HG02571 (cell line): ENCODE measurements at regions not wholly inside any gene's neighbourhood (a gene's known extent, or its start where the extent isn't known, plus 50 kb on each side); places are given as distances from the start of the nearest gene placed in this dataset.

ENCODE experiments used
- ATAC-seq: cut with Tn5 transposase; IDR thresholded peaks from one replicate; pipeline ENCODE4 v1.9.1; 2021; ENCODE audit warnings: mild to moderate bottlenecking, moderate library complexity; ENCODE audit not compliant: unreplicated experiment

GRCh38 chr12:124459852-124460645, 107.4 kb downstream of the NCOR2 start:
- no peak for ATAC-seq

DNA sequence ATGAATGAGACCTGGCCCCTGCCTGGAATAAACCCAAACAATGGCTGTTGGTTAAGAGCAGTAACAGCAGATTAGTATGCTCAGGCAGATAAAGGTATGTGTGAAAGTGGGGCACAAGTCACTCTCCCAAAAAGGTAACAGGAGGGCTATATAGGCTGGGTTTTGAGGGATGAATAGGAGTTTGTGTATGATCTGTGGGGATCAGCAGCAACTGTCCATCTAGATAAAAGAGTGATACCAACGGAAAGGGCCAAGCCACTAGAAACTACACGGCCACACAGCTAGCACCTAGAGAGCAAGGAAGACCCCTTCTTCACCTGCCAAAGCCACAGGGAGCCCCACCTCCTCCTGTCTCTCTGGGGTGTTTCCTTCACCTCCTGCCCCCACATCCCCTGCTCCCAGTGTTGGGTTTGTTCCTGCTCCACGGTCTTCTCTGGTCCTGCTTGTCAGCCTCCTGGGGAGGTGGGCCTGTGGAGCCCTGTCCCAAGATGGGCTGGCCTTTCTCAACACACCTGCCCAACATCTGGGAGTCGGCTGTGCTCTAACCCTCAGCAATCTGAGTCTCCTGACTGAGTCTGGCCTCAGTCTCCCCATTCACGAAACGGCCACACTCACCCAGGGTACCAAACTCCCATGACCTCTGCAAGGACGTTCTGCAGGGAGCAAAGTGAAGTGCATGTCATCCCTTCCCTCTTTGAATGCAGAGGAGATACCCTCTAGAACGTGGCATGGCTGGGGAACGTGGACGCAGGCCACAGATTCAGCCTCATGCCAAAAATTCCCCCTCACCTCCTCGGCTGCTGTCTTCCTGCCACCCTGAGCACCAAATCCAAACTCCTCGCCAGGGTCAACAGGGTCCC, 108.2 kb downstream of the NCOR2 start:
- ATAC-seq, result no peak

GRCh38 chr12:124458220-124458991, 109.0 kb downstream of the NCOR2 start:
- ATAC-seq, result no peak

DNA sequence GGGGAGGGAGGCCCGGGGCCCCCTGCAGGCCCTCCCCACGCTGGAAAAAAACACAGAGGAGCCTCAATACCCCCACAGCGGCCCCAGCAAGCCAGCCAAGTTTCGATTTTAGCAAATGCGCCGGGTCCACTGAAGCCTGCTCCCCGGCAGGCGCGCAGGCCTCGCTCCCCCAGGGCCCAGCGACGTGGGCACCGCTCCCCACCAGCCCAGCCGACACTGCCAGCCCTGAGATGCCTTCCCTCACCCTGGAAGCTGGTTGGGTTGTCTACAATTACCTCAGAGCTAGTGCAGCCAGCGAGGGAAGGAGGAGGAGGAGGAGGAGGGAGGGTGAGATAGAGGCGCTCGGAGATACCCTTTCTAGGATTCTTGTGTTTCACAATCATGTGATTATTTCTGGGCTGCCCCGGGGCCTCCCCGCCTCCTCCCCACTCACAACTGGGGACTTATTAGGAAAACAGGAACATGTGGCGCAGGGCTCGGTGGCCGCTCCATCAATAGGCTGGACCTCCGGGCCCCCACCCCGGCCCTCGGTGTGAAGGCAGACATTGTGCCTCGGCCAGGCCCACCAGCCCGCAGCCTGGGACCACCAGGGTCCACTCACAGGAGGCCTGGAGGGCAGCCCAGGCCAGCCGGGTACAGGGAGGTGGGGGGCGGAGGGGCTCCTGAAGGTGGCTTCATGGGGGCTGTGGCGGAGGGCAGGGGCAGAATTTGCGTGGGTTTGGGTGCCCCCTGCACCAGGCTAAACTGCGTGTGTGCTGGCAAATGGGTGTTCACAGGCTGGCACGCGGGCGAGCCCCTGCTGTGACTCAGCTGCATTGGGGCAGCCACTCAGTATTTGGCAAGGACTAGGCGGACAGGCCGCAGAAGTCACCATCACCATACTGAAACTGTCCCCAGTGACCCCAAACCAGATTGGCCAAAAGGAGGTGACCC, 109.9 kb downstream of the NCOR2 start:
- peak; percentile 27 for ATAC-seq

DNA sequence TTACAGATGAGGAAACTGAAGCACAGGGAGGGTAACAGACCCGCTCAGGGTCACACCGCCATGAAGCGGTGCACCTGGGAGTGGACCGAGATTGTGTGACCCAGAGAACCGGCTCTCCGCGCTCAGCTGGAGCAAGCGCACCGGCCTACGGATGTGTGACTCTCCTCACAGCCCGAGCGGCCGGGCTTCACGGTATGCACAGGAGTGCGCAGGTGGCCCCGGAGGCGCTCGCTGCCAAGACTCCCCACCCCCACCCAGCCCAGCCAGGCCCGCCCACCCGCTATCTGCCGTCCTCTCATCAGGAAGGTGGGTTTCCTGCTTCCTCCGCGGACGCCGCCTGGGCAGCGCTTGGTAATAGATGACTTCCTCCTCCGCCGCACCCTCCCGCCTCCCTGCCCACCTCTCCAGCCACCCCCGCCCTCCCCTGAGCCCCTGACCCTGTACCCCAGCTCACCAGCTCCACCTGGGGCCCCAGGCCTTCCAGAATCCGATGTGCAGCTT, 110.7 kb downstream of the NCOR2 start:
- ATAC-seq, result no peak

DNA sequence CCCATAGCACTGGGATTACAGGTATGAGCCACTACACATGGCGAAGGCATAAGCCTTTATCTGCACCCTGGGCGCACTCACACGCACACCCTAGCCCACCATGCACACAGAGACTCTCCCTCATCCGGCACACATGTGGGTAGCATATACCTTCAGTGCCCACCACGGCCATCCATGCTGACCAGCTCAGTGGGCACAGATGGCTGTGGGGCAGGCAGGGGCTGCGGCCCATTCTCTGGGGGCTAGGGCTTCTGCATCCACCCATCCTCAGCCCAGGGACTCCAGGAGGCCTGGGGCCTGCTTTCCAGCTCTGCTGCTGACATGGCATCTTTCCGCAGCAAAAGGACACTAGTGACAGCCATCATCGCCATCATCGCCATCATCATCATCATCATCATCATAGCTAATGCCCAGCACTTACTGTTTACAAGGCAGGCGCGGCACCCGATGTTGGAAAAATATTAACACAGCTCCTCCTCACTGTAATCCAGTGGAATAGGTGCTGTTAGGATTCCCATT, 111.2 kb downstream of the NCOR2 start:
- ATAC-seq, result no peak

GRCh38 chr12:124455336-124455735, 112.1 kb downstream of the NCOR2 start:
- ATAC-seq, result no peak

- no peak for ATAC-seq
Observed at GRCh38 chr12:124454735-124455134, 112.7 kb downstream of the NCOR2 start.

- no peak for ATAC-seq
Observed at GRCh38 chr12:124454352-124454725, 113.1 kb downstream of the NCOR2 start.

DNA sequence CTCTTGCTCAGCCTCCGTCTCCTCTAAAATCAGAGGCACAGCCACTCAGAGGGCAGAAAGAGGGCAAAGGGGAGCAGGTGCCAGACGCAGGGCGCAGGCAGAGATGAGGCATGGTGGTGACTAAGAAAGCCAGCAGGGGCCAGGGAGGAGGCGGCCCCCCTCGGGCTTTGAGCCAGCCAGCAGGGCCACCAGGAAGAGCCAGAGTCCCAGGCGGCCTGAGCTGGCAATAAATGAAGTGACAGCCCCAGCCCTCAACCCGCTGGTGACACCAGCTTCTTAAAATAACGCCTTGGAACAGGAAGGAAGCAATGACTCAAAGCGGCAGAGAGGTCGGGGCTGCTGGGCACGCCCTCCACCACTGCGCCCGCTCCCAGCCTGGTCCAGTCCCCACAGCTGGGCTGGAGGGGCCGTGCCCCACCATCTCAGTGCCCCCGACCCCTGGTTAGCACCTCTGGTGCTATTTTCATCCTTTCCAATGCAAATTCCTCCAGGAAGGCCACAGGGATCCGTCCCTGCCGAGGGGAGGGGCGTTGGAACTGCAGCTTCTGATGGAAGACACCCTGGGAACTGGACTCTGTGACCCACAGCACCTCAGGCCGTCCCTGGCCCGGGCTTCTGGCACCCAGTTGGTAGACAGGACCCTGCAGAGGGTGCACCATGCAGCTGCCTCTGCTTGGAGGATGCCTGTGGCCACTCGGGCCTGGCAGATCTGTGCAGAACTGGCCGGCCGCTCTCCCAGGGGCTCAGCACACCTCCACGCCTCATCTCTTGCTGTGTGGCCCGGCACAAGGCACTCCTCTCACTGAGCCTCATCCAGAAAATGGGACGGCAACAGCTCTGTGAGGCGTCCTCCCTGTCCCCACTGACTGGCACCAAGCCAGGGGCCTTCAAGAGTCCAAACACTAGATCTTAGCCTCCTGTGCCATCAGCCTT, 113.7 kb downstream of the NCOR2 start:
- peak; percentile 63 for ATAC-seq

DNA sequence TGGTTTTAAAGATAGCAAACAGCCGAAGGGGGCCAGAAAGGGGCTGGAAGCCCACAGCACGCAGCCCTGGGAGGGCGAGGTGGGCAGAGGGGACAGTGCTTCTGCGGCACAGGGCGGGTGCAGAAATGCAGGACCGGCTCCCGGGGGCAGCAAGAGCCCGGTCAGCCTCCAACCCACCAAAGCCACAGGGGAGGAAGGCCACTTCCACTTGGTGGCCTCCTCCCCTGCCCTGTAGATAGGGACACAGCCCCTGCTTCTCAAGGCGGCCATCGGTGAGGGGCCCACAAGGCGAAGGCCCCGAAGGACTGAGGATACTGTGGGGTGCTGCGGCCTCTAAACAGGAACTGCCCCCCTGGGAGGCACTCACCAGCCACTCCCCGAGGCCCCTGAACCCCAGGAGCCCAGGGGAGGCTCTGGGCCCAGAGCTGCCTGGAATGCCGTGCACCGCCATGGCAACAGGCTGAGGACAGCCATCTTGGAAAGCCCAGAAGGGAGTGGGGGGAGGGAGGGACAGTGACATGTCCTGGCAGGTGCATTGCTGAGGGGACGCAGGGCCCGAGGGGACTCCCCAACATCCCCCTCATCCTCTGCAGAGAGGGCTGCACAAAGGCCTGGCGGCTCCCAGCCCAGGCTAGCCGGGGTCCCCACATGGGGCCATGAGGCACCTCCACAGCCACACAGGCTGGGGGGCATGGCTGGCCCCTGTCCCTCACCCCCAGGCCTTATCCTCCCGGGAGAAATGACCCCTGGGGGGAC, 114.7 kb downstream of the NCOR2 start:
- no peak for ATAC-seq

DNA sequence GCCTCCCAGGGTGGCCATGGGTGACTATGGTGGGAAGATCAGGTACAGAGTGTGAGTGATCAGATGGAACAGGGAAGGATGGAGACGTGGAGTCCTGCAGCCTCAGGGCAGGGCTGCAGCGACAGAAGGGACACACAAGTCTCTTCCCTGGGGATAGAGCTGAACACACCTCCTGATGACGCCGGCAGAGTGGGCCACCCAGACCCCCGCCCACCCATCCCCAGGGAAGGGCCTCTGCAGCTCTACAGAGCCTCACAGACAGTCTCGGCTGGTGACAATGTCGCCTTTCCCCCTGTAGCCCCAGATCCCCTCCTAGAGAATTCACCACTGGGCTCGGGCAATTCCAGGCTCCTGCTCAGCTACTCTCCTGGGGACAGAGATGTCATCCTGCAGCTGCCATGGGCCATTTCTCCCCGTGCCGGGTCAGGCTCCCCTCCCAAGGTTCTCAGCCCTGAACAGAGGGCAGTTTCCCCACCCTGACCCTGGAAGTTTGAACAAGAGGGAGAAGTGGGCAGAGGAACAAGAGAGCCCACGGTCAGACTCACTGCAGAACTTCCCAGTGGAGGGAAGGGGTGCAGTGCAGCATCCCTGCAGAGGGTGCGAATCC, 115.7 kb downstream of the NCOR2 start:
- ATAC-seq, result no peak

- ATAC-seq, result no peak
Observed at GRCh38 chr12:124451016-124451415, 116.4 kb downstream of the NCOR2 start.

DNA sequence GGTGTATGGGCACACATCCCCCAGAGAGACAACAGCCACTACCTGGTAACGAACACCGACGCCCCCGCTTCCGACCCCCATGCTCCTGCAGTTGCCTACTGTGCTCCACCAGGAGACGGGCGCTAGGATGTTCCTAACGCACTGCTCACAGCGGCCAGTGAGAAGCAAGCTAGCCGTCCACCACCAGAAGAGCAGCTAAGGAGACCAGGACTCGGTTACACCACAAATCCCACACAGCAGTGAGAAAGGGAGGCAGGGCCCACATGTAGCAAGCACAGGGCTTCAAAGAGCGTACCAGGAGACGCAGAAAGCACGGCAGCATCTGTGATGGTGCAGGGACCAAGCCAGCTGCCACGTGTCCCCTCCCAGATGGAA, 117.0 kb downstream of the NCOR2 start:
- no peak for ATAC-seq

- ATAC-seq, result no peak
Observed at GRCh38 chr12:124449623-124450375, 117.6 kb downstream of the NCOR2 start.

DNA sequence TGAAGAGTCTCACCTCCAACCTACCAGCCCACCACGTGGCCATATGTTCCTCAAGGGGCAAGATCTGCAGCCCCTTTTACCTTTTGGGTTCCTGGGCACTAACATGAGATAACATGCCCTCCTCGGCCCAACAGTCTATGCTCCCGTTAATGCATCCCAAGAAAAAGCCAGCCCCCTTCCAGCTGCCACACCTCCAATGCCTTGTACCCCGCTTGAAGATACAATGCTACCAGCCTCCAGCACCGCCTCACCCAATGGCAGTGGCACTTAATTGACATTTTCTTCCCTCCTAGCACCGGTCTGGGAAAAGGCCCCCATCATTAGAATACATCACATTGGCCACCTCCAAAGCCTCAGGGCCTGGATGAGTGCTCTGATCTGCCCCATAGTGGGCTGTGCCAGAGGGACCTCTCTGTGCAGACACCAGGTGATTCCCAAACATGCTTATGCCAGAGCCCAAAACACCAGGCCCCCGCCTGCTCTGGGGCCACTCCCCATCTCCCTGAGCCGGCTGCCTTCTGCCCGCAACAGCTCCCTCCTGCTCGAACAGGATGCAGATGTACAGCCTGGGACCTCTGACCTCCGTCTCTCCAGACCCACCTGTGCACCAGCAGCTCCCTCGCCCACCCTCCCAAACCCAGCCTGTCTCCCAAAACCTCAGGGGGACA, 118.3 kb downstream of the NCOR2 start:
- ATAC-seq, result no peak
